GM13976 (cell line): ENCODE measurements at regions not wholly inside any gene's neighbourhood (a gene's known extent, or its start where the extent isn't known, plus 50 kb on each side); places are given as distances from the start of the nearest gene placed in this dataset.
"Not testable (repeated sequence)": the region's sequence is repeated elsewhere in the genome, so short reads cannot be mapped to it uniquely, and the experiment has no call there.

ENCODE experiments used
- DNase-seq: peaks from one replicate; pipeline ENCODE4 v3.0.0; 2012; ENCODE audit warnings: low spot score
- CTCF ChIP-seq: IDR thresholded peaks from 2 replicates; pipeline ENCODE4 v1.5.1; 2012; ENCODE audit warnings: borderline replicate concordance, mild to moderate bottlenecking; ENCODE audit not compliant: insufficient read depth; ENCODE audit errors: extremely low read depth, missing control alignments, control extremely low read depth
- in situ Hi-C: fragments of 300-500 bp; cut with MboI; formaldehyde crosslinking; loops from one replicate; pipeline ENCODE4 v1.12.0; 2022; ENCODE audit warnings: low sequenced_read_pairs, mixed read lengths, inconsistent platforms; ENCODE audit not compliant: unreplicated experiment

- in situ Hi-C loops = no loop called here
- no peak for TF ChIP-seq CTCF
- DNase-seq = no peak
Measured at GRCh38 chr11:129569007-129569406, 193.4 kb downstream of the BARX2 start.

GRCh38 chr11:129572667-129573066 lies 197.0 kb downstream of the BARX2 start:
- DNase-seq, in situ Hi-C loops: not testable (repeated sequence)

DNA sequence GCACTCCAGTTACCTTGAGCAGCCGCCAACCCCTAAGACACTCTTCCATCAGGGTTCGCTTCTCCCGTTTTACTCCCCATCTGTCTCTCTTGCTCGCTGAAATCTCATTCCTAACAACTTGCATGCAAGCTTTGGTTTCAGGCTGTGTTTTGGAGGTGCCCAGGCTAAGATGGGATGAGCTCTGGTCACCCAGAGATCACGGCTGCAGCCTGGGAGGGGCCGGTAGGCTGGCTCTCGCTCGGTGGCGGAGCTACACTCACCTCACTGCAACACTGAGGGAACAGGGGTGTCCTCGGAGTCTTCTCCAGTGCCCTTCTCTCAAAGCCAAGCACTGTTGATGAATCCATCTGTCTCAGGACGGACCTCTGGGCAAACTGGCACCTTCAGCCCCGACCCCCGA lies 197.5 kb downstream of the BARX2 start:
- no peak for DNase-seq
- no peak for TF ChIP-seq CTCF
- in situ Hi-C loops = no loop called here

DNA sequence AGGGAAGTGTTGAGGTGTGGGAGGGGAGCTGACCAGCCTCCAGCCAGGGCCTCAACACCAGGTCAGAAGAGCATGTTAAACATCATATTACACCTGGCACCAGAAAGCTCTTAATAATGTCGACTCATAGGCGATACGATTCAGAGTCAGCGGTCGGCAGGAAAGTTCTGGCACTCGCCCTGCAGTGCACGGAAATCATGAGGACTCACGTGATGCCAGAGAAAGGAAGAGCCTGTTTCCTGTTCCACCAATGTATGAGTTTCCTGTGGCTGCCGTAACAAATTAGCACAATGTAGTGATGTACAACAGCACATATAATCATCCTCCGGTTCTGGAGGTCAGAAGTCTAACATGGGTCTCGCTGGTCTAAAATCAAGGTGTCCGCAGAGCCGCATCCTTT lies 198.8 kb downstream of the BARX2 start:
- no peak for TF ChIP-seq CTCF
- in situ Hi-C loops = no loop called here
- no peak for DNase-seq

- TF ChIP-seq CTCF = no peak
- in situ Hi-C loops = no loop called here
- no peak for DNase-seq
Measured at GRCh38 chr11:129576652-129577051, 201.0 kb downstream of the BARX2 start.

GRCh38 chr11:129578006-129578405 lies 202.4 kb downstream of the BARX2 start:
- DNase-seq = no peak
- in situ Hi-C loops = no loop called here
- TF ChIP-seq CTCF = no peak

- TF ChIP-seq CTCF = no peak
- DNase-seq = peak; percentile 42
- in situ Hi-C loops = no loop called here
Measured at GRCh38 chr11:129580278-129580677, 204.6 kb downstream of the BARX2 start.

- TF ChIP-seq CTCF = no peak
- no peak for DNase-seq
- in situ Hi-C loops = no loop called here
Measured at GRCh38 chr11:129584316-129584715, 208.7 kb downstream of the BARX2 start.
